ENCODE measurements at regions not wholly inside any gene's neighbourhood (a gene's known extent, or its start where the extent isn't known, plus 50 kb on each side); places are given as distances from the start of the nearest gene placed in this dataset.

- intact Hi-C loops (cut with DNase I; ENCODE audit: low total_unique reads) (loop anchor here (1.0 to 10.0 kb wide), 2 partner anchors 125 to 358 kb away; partner anchors contain the start of genes LOC128125822 and PTP4A1), in situ Hi-C loops (cut with MboI; ENCODE audit: low sequenced_read_pairs in 4 of 4) (no loop called here)
- H3K27ac ChIP-seq: peak overlapping the region; percentile 79 to 86 (median 82)
Observed at GRCh38 chr6:63447134-63447533, 125.1 kb upstream of the LOC128125822 start.

GRCh38 chr6:63448229-63448628, 124.1 kb upstream of the LOC128125822 start:
- intact Hi-C loops (cut with DNase I; ENCODE audit: low total_unique reads): loop anchor here (10.0 kb wide), 1 partner anchor 357 kb away; no protein-coding TSS in a partner anchor

More at GRCh38 chr6:63447134-63447533, 125.1 kb upstream of the LOC128125822 start:
- TF ChIP-seq POLR2A (IDR thresholded peaks at IDR 0.05): no peak
- TF ChIP-seq CTCF (IDR thresholded peaks at IDR 0.05 in 4 of 5, conservative IDR thresholded peaks at IDR 0.05 in 1 of 5): no peak
- DNase-seq (peak in 1 of 2 donors; percentile 22), ATAC-seq (peak; percentile 89 to 91)
- no peaks in the 10 kb centered on the region for H3K36me3 ChIP-seq
- no peak overlapping the region for H3K4me3 ChIP-seq
- peaks cover 19 to 26% of the 10 kb centered on the region in 2 donors for H3K4me1 ChIP-seq
- no peaks in the 10 kb centered on the region for H3K27me3 ChIP-seq
- no peaks in the 10 kb centered on the region for H3K9me3 ChIP-seq

GRCh38 chr6:63449714-63450113, 122.6 kb upstream of the LOC128125822 start:
- Histone ChIP-seq H3K9me3 (no peaks in the 10 kb centered on the region), H3K27ac (no peak overlapping the region), H3K4me1 (peaks cover 24 to 32% of the 10 kb centered on the region in 2 donors), H3K36me3 (no peaks in the 10 kb centered on the region), H3K27me3 (no peaks in the 10 kb centered on the region), H3K4me3 (no peak overlapping the region)
- no peak for DNase-seq
- TF ChIP-seq POLR2A (IDR thresholded peaks at IDR 0.05) (no peak), CTCF (IDR thresholded peaks at IDR 0.05 in 4 of 5, conservative IDR thresholded peaks at IDR 0.05 in 1 of 5) (no peak)
- no peak for ATAC-seq
- intact Hi-C loops (cut with DNase I; ENCODE audit: low total_unique reads) (loop anchor here (10.0 kb wide), 1 partner anchor 355 kb away; no protein-coding TSS in a partner anchor), in situ Hi-C loops (cut with MboI; ENCODE audit: low sequenced_read_pairs in 4 of 4) (no loop called here)

More at GRCh38 chr6:63448229-63448628, 124.1 kb upstream of the LOC128125822 start:
- Histone ChIP-seq H3K4me3 (no peak overlapping the region), H3K27me3 (no peaks in the 10 kb centered on the region), H3K9me3 (no peaks in the 10 kb centered on the region), H3K36me3 (no peaks in the 10 kb centered on the region), H3K27ac (peak overlapping the region; percentile 79 to 86 (median 82)), H3K4me1 (peaks cover 26 to 30% of the 10 kb centered on the region in 2 donors)
- no peak for DNase-seq
- TF ChIP-seq POLR2A (IDR thresholded peaks at IDR 0.05) (no peak), CTCF (IDR thresholded peaks at IDR 0.05 in 4 of 5, conservative IDR thresholded peaks at IDR 0.05 in 1 of 5) (no peak)
- in situ Hi-C loops (cut with MboI; ENCODE audit: low sequenced_read_pairs in 4 of 4): no loop called here
- ATAC-seq: no peak

GRCh38 chr6:63451238-63451637, 121.0 kb upstream of the LOC128125822 start:
- Histone ChIP-seq H3K36me3 (no peaks in the 10 kb centered on the region), H3K4me1 (peaks cover 23 to 32% of the 10 kb centered on the region in 2 donors), H3K27me3 (no peaks in the 10 kb centered on the region), H3K4me3 (no peak overlapping the region), H3K9me3 (no peaks in the 10 kb centered on the region), H3K27ac (no peak overlapping the region)
- intact Hi-C loops (cut with DNase I; ENCODE audit: low total_unique reads): no loop called here
- in situ Hi-C loops (cut with MboI; ENCODE audit: low sequenced_read_pairs in 4 of 4): no loop called here
- DNase-seq (no peak), ATAC-seq (no peak)
- TF ChIP-seq POLR2A (IDR thresholded peaks at IDR 0.05): no peak
- TF ChIP-seq CTCF (IDR thresholded peaks at IDR 0.05 in 4 of 5, conservative IDR thresholded peaks at IDR 0.05 in 1 of 5): no peak
